GM19397 (cell line): ENCODE measurements at regions not wholly inside any gene's neighbourhood (a gene's known extent, or its start where the extent isn't known, plus 50 kb on each side); places are given as distances from the start of the nearest gene placed in this dataset.
"Not testable (repeated sequence)": the region's sequence is repeated elsewhere in the genome, so short reads cannot be mapped to it uniquely, and the experiment has no call there.

Experiments used
- ATAC-seq: cut with Tn5 transposase; IDR thresholded peaks from one replicate; pipeline ENCODE4 v1.9.1; 2021; ENCODE audit warnings: mild to moderate bottlenecking, moderate library complexity; ENCODE audit not compliant: unreplicated experiment

DNA sequence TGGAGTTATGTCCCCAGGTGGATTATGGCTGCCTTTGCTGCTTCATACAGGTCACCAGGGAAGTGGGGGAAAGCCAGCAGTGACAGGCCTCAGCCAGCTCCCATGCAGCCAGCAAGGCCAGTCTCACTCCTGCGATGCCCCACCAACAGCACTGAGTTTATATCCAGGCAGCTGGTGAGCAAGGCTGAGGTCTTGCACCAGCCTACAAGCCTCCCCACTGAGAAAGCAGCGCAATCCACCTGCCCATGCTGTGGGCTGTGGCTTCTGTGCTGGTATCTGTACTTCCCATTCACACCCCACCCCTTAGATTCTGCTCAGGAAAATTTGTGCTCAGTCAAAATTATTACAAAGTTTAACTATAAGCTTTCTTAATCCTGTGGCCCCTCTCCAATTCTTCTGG, 153.5 kb downstream of the HHIP start:
- no peak for ATAC-seq

- ATAC-seq = no peak
Observed at GRCh38 chr4:144801731-144802130, 155.8 kb downstream of the HHIP start.

DNA sequence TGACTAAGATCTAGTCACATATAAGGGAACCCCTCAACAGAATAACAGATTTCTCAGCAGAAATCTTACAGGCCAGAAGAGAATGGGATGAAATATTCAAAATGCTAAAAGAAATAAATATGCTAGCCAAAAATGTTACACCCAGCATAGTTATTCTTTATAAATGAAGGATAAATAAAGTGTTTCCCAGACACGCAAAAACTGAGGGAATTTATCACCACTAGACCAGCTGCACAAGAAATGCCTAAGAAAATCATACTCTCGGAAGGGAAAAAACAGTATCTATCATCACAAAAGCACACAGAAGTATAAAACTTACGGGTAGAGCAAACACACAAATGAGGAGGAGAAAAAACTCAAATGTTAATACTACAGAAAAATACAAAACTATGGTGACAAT, 162.1 kb downstream of the HHIP start:
- no peak for ATAC-seq

DNA sequence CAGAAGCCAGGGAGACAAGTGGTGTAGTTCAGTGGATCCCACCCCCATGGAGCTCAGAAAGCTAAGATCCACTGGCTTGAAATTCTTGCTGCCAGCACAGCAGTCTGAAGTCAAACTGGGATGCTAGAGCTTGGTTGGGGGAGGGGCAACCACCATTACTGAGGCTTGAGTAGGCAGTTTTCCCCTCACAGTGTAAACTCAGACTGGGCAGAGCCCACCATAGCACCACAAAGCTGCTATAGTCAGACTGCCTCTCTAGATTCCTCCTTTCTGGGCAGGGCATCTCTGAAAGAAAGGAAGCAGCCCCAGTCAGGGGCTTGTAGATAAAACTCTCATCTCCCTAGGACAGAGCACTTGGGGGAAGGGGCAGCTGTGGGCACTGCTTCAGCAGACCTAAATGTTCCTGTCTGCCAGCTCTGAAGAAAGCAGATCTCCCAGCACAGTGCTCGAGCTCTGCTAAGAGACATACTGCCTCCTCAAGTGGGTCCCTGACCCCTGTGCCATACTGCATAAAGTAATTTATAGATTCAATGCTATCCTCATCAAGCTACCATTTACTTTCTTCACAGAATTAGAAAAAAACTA, 163.2 kb downstream of the HHIP start:
- no peak for ATAC-seq

DNA sequence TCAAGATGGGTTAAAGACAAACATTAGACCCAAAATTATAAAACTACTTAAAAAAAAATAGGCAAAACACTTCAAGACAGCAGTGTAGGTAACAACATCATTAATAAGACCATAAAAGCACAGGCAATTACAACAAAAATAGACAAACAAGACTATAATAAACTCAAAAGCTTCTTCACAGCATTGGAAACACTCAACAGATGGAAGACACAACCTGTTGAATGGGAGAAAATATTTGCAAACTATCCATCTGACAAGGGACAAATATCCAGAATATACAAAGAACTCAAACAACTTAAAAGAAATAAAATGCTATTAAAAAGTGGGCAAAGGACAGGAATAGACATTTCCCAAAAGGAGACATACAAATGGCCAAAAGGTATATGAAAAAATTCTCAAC, 170.7 kb downstream of the HHIP start:
- ATAC-seq = no peak

DNA sequence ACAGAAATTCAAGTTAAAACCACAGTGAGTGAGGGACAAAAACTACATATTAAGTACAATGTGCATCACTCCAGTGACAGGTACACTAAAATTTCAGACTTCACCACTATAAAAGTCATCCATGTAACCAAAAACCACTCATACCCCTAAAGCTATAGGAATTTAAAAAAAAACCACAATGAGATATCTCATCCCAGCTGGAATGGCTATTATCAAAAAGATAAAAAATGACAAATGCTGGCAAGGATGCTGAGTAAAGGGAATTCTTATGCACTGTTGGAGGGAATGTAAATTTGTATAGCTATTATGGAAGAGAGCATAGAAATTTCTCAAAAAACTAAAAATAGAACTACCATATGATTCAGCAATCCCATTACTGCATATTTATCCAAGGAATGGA, 171.1 kb downstream of the HHIP start:
- no peak for ATAC-seq

- ATAC-seq = no peak
Observed at GRCh38 chr4:144818136-144818535, 172.2 kb downstream of the HHIP start.

GRCh38 chr4:144819591-144819990, 173.6 kb downstream of the HHIP start:
- ATAC-seq = no peak

GRCh38 chr4:144820011-144820727, 174.2 kb downstream of the HHIP start:
- no peak for ATAC-seq

DNA sequence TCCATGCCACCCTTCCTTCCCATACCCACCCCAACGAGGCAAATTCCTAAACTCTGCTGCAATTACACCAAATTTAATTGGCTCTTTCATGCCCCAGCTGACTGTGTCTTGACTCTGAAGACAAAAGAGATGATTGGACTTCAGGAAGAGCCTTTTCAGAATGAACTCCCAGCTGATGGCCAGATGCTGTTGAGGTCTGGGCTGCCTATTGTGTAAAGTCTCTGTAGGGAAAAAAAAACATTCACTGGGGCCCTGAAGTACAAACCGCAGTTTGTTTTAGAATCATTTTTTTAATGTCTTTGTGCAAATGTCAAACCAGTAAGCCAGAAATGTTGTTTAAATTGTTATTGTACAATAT, 174.8 kb downstream of the HHIP start:
- no peak for ATAC-seq

GRCh38 chr4:144831971-144832370, 186.0 kb downstream of the HHIP start:
- ATAC-seq = no peak

- ATAC-seq = no peak
Observed at GRCh38 chr4:144845411-144845810, 199.5 kb downstream of the HHIP start.

DNA sequence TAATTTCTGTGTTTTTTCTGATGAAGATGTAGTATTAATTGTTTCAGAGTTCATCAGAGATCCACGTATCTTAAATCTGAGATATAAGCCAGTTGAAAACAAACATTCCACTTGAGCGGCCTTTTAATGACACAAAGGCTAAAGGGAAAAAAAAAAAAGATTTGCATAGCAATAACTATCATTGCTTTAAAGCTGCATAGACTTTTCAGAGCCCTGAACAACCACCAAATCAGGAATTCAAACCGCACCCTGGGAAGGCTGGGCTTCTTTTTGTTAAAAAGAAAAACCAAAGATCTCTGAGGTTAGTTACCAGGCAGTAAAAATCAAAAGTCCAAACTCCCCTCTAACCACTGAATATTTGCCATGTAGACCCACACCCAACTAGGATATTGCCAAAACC, 206.0 kb downstream of the HHIP start:
- no peak for ATAC-seq

DNA sequence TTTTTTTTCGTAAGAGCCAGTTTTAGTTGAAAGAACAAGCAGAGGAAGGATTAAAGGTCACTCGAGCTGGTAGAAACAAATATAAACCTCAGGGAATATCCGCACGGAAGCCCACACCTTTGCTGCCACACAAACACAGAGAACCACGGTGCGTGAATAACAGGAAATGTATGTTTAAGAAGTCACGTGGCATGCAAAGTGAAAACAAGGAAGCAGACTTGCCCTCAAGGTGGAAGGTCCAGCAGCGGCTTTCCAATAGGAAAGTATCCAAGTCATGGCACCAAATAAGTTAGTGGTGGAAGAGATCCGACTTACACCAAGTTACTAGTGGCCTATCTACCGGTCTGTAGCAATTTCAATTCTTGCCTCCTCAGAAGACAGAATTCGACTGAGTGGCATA, 215.5 kb downstream of the HHIP start:
- no peak for ATAC-seq

- no peak for ATAC-seq
Observed at GRCh38 chr4:144862210-144862609, 216.3 kb downstream of the HHIP start.

DNA sequence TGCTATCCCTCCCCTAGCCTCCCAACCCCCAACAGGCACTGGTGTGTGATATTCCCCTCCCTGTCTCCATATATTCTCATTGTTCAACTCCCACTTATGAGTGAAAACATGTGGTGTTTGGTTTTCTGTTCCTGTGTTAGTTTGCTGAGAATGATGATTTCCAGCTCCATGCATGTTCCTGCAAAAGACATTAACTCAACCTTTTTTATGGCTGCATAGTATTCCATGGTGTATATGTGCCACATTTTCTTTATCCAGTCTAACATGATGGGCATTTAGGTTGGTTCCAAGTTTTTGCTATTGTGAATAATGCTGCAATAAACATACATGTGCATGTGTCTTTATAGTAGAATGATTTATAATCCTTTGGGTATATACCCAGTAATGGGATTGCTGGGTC, 218.9 kb downstream of the HHIP start:
- not testable (repeated sequence) for ATAC-seq

DNA sequence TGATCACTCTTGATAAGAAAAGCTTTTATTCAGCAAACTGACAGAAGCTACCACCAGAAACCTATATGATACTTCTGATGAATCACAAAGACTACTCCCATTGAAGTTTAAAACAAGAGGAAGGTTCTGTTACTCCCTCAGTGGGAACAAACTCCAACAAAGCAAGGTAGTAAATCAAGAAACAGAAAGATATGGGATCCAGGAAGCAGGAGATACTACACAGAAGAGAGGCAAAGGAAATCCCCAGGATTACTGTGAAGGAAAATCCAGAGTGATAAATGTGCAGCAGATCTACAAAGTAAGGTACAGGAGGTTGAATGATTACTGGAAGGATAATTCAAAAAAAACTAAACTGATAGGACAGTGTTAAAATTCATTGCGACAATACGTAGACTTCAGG, 222.4 kb downstream of the HHIP start:
- ATAC-seq = no peak

DNA sequence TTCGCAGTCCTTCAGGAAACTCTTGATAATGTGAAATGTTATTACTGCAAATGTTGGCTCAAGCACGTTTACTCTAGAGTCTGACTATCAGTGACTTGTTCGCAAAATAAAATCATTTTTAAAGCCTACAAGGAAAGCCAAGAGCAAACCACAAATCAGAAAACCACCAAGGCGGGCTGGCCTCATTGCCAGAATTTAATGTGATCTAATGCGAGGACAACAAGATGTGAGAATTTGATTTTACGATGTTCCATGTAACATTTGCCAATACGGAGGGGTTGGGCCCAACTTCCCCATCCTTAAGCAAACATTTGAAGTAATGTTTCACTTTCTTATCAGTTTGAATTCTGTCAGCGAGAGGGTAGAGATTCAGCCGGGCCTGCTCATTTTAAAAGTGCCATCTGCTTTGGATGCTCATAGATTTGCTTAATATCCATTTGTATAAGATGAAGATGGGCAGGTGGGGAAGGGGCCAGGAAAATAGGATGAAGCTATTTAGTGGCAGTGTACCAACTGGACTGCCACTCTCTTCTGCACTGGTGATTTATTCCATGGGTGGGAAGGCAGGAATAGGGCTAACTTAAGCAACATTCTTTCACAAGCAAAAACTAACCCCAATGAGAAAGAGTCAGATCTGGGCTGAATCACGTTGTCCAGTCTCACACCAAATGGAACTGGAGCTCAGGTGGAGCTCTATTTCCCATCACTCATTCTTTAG, 225.3 kb downstream of the ANAPC10 start:
- no peak for ATAC-seq

- ATAC-seq = no peak
Observed at GRCh38 chr4:144873226-144873990, 224.6 kb downstream of the ANAPC10 start.

DNA sequence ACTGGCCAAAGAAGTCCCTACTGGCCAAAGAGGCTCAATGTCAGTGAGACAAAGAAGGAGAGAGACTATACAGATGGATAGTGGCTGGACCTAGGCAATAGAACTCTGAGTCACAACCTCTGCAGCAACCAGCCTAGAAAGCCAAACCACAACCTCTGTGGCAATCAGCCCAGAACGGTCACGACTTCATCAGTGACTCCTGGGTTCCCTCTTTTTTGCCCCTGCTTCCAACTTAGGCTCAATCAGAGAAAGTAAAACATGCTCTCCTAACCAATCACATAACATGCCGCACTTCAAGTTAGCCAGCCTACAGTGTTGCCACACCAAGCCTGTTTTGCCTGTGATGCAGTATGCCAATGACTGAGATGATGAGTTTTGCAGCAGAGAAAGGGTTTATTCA, 203.4 kb downstream of the ANAPC10 start:
- ATAC-seq = no peak

DNA sequence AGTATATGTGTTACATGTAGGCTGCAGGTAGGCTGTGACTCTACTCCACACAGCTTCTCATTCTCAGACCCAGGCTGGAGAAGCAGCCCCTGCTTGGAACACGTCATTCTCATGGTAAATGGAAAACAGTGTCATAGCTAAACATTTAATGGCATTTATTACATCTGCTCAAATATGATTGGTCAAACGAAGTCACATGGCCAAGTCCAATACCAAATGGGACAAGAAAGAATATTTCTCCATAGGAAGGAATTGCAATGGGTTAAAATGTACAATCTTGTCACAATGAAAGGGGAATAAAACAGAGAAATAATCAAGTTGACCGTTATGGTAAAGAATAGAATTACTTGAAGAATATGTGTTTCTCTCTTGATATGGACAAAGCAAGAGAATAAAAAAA, 198.6 kb downstream of the ANAPC10 start:
- no peak for ATAC-seq

DNA sequence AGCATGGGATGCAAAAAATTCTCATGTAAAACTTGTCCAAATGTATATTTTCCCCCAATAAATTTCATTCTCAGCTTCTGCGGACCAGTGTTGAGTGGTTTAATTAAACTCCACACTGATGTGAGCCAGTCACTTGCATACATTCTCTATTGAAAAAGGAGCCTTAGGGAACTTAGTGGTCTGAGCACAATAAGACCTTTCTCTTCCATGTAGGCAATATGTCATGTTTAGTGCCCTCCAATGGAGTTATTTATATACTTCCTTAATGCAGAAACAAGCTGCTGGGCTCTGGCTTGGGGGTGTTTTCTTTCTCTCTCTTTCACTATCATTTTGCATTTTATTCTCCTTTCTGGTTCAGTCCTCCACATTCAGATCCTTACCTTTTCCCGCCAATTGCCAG, 196.9 kb downstream of the ANAPC10 start:
- ATAC-seq = no peak
